Colonic mucosa (tissue), 4 donors: ENCODE measurements at regions not wholly inside any gene's neighbourhood (a gene's known extent, or its start where the extent isn't known, plus 50 kb on each side); places are given as distances from the start of the nearest gene placed in this dataset.

ENCODE experiments used
- DNase-seq: peaks from one replicate; pipeline ENCODE4 v3.0.0-alpha.2; 2020
- H3K27ac ChIP-seq: fragments of 200-600 bp; one replicate; pipeline ENCODE4 v1.8.0; 2021
- H3K27me3 ChIP-seq: fragments of 200-600 bp; one replicate; pipeline ENCODE4 v1.8.0; 2021
- H3K36me3 ChIP-seq: fragments of 200-600 bp; one replicate; pipeline ENCODE4 v1.8.0; 2021
- H3K4me1 ChIP-seq: fragments of 200-600 bp; one replicate; pipeline ENCODE4 v1.8.0; 2021; ENCODE audit warnings: mild to moderate bottlenecking
- H3K4me3 ChIP-seq: fragments of 200-600 bp; one replicate; pipeline ENCODE4 v1.8.0; 2021
- H3K9ac ChIP-seq, 2 donors: one replicate each; pipeline ENCODE4 v1.7.0; 2013; ENCODE audit warnings: control low read depth in 2 of 2, low read depth in 2 of 2, low read length in 2 of 2
- H3K9me3 ChIP-seq: fragments of 200-600 bp; one replicate; pipeline ENCODE4 v1.8.0; 2021
- intact Hi-C: fragments of 100-400 bp; cut with DNase I; formaldehyde crosslinking; loops from one replicate; pipeline ENCODE4 v1.14.1; 2022
- TF ChIP-seq, protein P1 (sequence below): fragments of 200-600 bp; IDR thresholded peaks from one replicate; pipeline ENCODE4 v1.8.0; 2022; ENCODE audit warnings: antibody characterized with exemption, mild to moderate bottlenecking
- donor health status: healthy.
- donor health status: DM: no; HTN: no; CAD: no.
- donor health status: DM: no; HTN: no; CAD: no.

DNA sequence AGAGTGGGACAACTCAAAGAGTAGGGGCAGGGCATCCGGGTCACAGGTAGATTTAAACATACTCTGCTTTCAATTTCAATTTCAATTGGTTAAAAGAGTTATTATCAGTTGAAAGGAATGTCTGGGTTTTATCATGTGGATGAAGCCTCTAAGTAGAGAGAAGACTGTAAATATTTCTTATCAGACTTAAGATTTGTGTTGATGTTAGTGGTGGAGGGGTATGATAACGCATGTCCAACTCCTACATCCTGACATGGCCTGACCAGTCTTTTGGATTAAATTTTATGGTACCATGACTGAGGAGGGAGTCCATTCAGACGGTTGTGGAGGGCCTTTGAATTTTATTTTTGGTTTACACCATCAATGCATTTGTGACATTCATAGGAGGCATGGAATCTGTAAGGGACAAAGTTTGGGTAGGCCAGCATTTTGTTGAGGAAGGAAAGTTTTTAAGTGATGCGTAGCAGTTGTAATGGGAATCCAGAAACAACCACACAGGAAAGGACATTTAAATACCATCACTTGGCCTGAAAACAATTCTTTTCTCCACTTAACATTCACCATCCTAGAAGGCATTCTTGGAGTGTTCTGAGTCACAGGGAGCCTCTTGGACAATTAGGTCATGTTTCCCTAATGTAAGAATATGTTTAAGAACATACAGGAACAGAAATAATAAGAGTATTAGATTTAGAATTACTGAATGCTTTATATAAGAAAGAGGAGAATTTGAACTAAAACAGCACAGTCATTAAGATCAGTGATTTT, 371.9 kb downstream of the ATP23 start:
- no peaks in the 10 kb centered on the region for H3K36me3 ChIP-seq
- TF ChIP-seq, protein P1, sequence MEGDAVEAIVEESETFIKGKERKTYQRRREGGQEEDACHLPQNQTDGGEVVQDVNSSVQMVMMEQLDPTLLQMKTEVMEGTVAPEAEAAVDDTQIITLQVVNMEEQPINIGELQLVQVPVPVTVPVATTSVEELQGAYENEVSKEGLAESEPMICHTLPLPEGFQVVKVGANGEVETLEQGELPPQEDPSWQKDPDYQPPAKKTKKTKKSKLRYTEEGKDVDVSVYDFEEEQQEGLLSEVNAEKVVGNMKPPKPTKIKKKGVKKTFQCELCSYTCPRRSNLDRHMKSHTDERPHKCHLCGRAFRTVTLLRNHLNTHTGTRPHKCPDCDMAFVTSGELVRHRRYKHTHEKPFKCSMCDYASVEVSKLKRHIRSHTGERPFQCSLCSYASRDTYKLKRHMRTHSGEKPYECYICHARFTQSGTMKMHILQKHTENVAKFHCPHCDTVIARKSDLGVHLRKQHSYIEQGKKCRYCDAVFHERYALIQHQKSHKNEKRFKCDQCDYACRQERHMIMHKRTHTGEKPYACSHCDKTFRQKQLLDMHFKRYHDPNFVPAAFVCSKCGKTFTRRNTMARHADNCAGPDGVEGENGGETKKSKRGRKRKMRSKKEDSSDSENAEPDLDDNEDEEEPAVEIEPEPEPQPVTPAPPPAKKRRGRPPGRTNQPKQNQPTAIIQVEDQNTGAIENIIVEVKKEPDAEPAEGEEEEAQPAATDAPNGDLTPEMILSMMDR = no peak
- H3K4me1 ChIP-seq = no peaks in the 10 kb centered on the region
- no peak overlapping the region for H3K27ac ChIP-seq
- H3K9ac ChIP-seq = no peak overlapping the region
- H3K4me3 ChIP-seq = no peak overlapping the region
- no peaks in the 10 kb centered on the region for H3K9me3 ChIP-seq
- intact Hi-C loops = no loop called here
- DNase-seq = no peak
- no peaks in the 10 kb centered on the region for H3K27me3 ChIP-seq

DNA sequence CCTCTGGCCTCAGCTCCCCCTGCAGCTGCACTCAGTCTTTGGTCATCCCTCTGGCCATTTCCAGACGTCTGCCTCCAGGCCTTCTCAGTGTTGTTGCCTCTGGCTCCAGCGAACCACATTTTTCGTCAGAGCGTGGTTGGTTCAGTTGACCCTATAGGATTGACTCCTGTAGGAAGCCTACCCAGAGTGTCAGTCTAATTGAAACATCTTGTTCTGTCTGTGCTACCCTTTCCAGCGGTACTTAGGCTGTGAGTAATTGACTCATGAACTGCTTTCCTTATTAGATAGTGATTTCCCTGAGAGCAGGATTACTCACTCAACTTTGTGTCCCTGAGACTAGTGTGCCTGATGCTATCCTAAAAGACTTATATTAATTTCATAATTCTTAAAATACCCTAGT, 373.2 kb downstream of the ATP23 start:
- Histone ChIP-seq H3K4me3 (no peak overlapping the region), H3K4me1 (no peaks in the 10 kb centered on the region), H3K9me3 (no peaks in the 10 kb centered on the region), H3K9ac (no peak overlapping the region), H3K27ac (no peak overlapping the region), H3K36me3 (no peaks in the 10 kb centered on the region), H3K27me3 (no peaks in the 10 kb centered on the region)
- intact Hi-C loops = no loop called here
- no peak for DNase-seq
- TF ChIP-seq, protein P1 = no peak

DNA sequence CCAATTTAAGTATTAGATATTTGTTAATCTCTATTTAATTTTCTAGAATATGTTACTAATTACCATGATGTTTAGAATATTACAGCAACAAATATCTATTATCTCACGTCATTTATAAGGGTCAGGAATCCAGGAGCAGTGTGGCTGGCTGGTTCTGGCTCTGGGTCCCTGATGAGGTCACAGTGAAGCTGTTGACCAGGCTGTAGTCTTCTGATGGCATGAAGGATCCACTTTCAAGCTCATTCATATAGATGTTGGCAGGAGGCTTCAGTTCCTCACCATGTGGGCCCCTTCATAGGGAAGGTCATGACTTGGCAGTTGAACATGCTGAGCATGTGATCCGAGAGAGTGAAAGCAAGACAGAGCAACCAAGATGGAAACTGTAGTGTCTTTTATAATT, 375.6 kb downstream of the ATP23 start:
- Histone ChIP-seq H3K4me1 (no peaks in the 10 kb centered on the region), H3K36me3 (no peaks in the 10 kb centered on the region), H3K27me3 (no peaks in the 10 kb centered on the region), H3K9me3 (no peaks in the 10 kb centered on the region), H3K27ac (no peak overlapping the region), H3K9ac (no peak overlapping the region), H3K4me3 (no peak overlapping the region)
- TF ChIP-seq, protein P1 = no peak
- no peak for DNase-seq
- intact Hi-C loops = no loop called here

DNA sequence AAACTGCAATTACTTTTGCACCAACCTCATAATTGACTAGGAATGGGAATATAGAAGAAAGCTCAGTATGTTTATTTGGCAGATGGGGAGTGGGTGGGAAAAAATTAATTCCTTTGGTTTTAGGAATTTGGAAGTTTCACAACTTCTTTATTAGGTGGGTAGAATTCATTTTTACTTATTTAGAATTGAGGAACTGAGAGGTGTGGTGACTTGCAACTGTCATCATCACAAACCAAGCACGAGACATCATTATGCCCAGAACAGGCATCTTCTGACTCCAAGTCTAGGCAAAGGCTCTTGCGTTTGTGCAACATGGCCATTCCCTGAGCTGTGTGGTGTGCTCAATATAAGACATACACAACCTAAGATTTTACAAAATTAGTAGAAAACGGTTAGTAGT, 380.0 kb downstream of the ATP23 start:
- no peak for DNase-seq
- intact Hi-C loops = no loop called here
- Histone ChIP-seq H3K36me3 (no peaks in the 10 kb centered on the region), H3K27me3 (no peaks in the 10 kb centered on the region), H3K4me1 (no peaks in the 10 kb centered on the region), H3K27ac (no peak overlapping the region), H3K9ac (no peak overlapping the region), H3K9me3 (no peaks in the 10 kb centered on the region), H3K4me3 (no peak overlapping the region)
- TF ChIP-seq, protein P1 = no peak

DNA sequence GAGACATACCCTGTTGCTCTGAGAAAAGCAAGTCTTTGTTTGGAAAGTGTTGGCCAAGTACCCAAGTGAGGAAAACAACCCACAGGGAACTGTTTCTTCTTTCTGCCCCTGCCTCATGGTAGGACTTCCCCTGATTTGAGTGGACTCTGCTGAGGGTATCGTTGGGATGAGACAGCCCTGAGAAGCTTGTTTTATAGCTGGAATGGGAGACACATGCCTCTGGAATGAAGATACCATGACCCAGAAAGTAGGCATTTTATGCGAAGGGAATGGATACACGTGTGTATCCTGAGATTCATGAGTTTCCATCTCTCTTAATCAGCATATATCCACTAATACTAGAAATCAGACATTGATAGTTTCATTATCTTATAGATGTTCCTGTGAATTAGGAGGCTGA, 382.3 kb downstream of the ATP23 start:
- intact Hi-C loops = loop anchor here (2.0 kb wide), 1 partner anchor 17 kb away; no protein-coding TSS in a partner anchor
- DNase-seq = no peak
- H3K4me3 ChIP-seq = no peak overlapping the region
- H3K9ac ChIP-seq = no peak overlapping the region
- H3K9me3 ChIP-seq = no peaks in the 10 kb centered on the region
- H3K4me1 ChIP-seq = no peaks in the 10 kb centered on the region
- H3K36me3 ChIP-seq = no peaks in the 10 kb centered on the region
- no peak overlapping the region for H3K27ac ChIP-seq
- TF ChIP-seq, protein P1 = no peak
- no peaks in the 10 kb centered on the region for H3K27me3 ChIP-seq
